H1 (cell line): ENCODE measurements at regions not wholly inside any gene's neighbourhood (a gene's known extent, or its start where the extent isn't known, plus 50 kb on each side); places are given as distances from the start of the nearest gene placed in this dataset.
A peak's percentile ranks its signal among the peaks of the same experiment; 100 is the strongest.

Experiments
- CTCF ChIA-PET: fragments of 300-600 bp; sonication (Branson Sonifier 250); formaldehyde crosslinking; loops from one replicate; lab custom pipeline; 2021; ENCODE audit not compliant: partially characterized antibody; lab: Charles Lee
- POLR2A ChIA-PET: fragments of 300-600 bp; sonication (Branson Sonifier 250); formaldehyde crosslinking; loops from one replicate; lab custom pipeline; 2021; ENCODE audit warnings: inconsistent platforms; ENCODE audit not compliant: partially characterized antibody; lab: Charles Lee
- DNase-seq, 2 experiments: peaks; one replicate each; pipeline versions ENCODE4 v3.0.0 to v3.0.0-alpha.2; 2010 to 2022; ENCODE audit warnings: low spot score in 2 of 2, low read depth in 1 of 2, mixed read lengths in 1 of 2
- FAIRE-seq: peaks from 2 replicates; lab custom pipeline; 2011; peaks lifted over from hg19 to GRCh38; lab: Jason Lieb, UNC
- H2AFZ ChIP-seq: 2 replicates; pipeline ENCODE4 v1.8.1; 2012; ENCODE audit warnings: low read length, inconsistent platforms
- H2AK5ac ChIP-seq: 2 replicates; pipeline ENCODE4 v1.6.1; 2013; ENCODE audit warnings: low read depth, low read length
- H2BK120ac ChIP-seq: replicated peaks from 2 replicates; pipeline ENCODE3; 2013; ENCODE audit warnings: low read depth, low read length, inconsistent platforms
- H2BK12ac ChIP-seq: 2 replicates; pipeline ENCODE4 v1.6.1; 2013; ENCODE audit warnings: low read depth, low read length
- H2BK15ac ChIP-seq: 2 replicates; pipeline ENCODE4 v1.6.1; 2013; ENCODE audit warnings: low read length
- H2BK20ac ChIP-seq: 2 replicates; pipeline ENCODE4 v1.6.1; 2013; ENCODE audit warnings: low read length
- H2BK5ac ChIP-seq: 2 replicates; pipeline ENCODE4 v1.6.1; 2013; ENCODE audit warnings: low read depth, low read length
- H3K14ac ChIP-seq: 2 replicates; pipeline ENCODE4 v1.6.1; 2013; ENCODE audit warnings: inconsistent platforms; ENCODE audit not compliant: insufficient read length
- H3K18ac ChIP-seq: 2 replicates; pipeline ENCODE4 v1.6.1; 2013; ENCODE audit warnings: low read length; ENCODE audit errors: extremely low read depth
- H3K23ac ChIP-seq: 2 replicates; pipeline ENCODE4 v1.6.1; 2013; ENCODE audit warnings: inconsistent platforms; ENCODE audit not compliant: insufficient read length
- H3K23me2 ChIP-seq: 2 replicates; pipeline ENCODE4 v1.6.1; 2013; ENCODE audit warnings: low read depth, low read length
- H3K27ac ChIP-seq: 2 replicates; pipeline ENCODE4 v1.6.1; 2011; ENCODE audit warnings: low read depth, low read length, inconsistent platforms
- H3K27me3 ChIP-seq, 4 experiments: replicated peaks in 1 of 4; 1 replicate in 1 of 4; 2 replicates in 3 of 4; pipeline versions ENCODE4 v1.6.1 to v1.8.1; 2011 to 2013; ENCODE audit warnings: low read length in 3 of 4, mild to moderate bottlenecking in 3 of 4, inconsistent platforms in 2 of 4, mixed read lengths in 2 of 4, moderate library complexity in 1 of 4; ENCODE audit not compliant: control insufficient read depth in 3 of 4, insufficient read depth in 3 of 4; ENCODE audit errors: extremely low read depth in 1 of 4
- H3K36me3 ChIP-seq, 4 experiments: 2 replicates each; pipeline versions ENCODE4 v1.6.1 to v1.8.1; 2011 to 2013; ENCODE audit warnings: mild to moderate bottlenecking in 4 of 4, low read length in 3 of 4, moderate library complexity in 2 of 4, control low read depth in 1 of 4, inconsistent platforms in 1 of 4; ENCODE audit not compliant: insufficient read depth in 4 of 4, control insufficient read depth in 2 of 4
- H3K4ac ChIP-seq: replicated peaks from 2 replicates; pipeline ENCODE3; 2013; ENCODE audit warnings: low read length, low read depth, mixed read lengths, inconsistent platforms; ENCODE audit not compliant: insufficient read length
- H3K4me1 ChIP-seq, 4 experiments: replicated peaks in 1 of 4; 1 replicate in 1 of 4; 2 replicates in 3 of 4; pipeline versions ENCODE4 v1.6.1 to v1.8.1; 2011 to 2013; ENCODE audit warnings: low read length in 3 of 4, inconsistent platforms in 2 of 4, mixed read lengths in 1 of 4; ENCODE audit not compliant: insufficient read depth in 4 of 4, control insufficient read depth in 3 of 4
- H3K4me2 ChIP-seq, 2 experiments: 2 replicates each; pipeline versions ENCODE4 v1.6.1 to v1.8.1; 2011 to 2013; ENCODE audit warnings: low read depth in 2 of 2, low read length in 2 of 2, control low read depth in 1 of 2, inconsistent platforms in 1 of 2, mild to moderate bottlenecking in 1 of 2; ENCODE audit not compliant: insufficient read depth in 1 of 2
- H3K4me3 ChIP-seq, 4 experiments: fragments of 200-600, 300-600 bp in 1 of 4; sonication (generic), shearing (Covaris generic), sonication (Bioruptor Twin) in 1 of 4; 2 replicates each; pipeline versions ENCODE4 v1.5.1 to v1.8.1; 2011 to 2016; ENCODE audit warnings: low read length in 4 of 4, low read depth in 3 of 4, control low read depth in 2 of 4, inconsistent platforms in 2 of 4, mild to moderate bottlenecking in 2 of 4, mixed read lengths in 1 of 4, moderate library complexity in 1 of 4; ENCODE audit not compliant: insufficient read depth in 2 of 4; ENCODE audit errors: extremely low read depth in 1 of 4
- H3K56ac ChIP-seq: replicated peaks from 2 replicates; pipeline ENCODE3; 2013; ENCODE audit warnings: low read depth, mild to moderate bottlenecking, mixed read lengths, low read length, inconsistent platforms; ENCODE audit not compliant: insufficient read length
- H3K79me1 ChIP-seq: 2 replicates; pipeline ENCODE4 v1.6.1; 2013; ENCODE audit warnings: low read depth, low read length, control low read depth
- H3K79me2 ChIP-seq, 2 experiments: 2 replicates each; pipeline versions ENCODE4 v1.6.1 to v1.8.1; 2012 to 2013; ENCODE audit warnings: low read length in 2 of 2, mild to moderate bottlenecking in 2 of 2, inconsistent platforms in 1 of 2; ENCODE audit not compliant: insufficient read depth in 2 of 2, control insufficient read depth in 1 of 2
- H3K9ac ChIP-seq, 4 experiments: replicated peaks in 1 of 4; 1 replicate in 1 of 4; 2 replicates in 3 of 4; pipeline versions ENCODE4 v1.6.1 to v1.8.1; 2011 to 2013; ENCODE audit warnings: low read depth in 3 of 4, low read length in 3 of 4, control low read depth in 2 of 4, mild to moderate bottlenecking in 2 of 4, moderate library complexity in 2 of 4, inconsistent platforms in 1 of 4; ENCODE audit errors: extremely low read depth in 1 of 4
- H3K9me3 ChIP-seq, 2 experiments: 2 replicates each; pipeline versions ENCODE4 v1.6.1 to v1.8.1; 2012 to 2013; ENCODE audit warnings: mild to moderate bottlenecking in 2 of 2, moderate library complexity in 2 of 2, control low read depth in 1 of 2, inconsistent platforms in 1 of 2, low read depth in 1 of 2, low read length in 1 of 2, mixed read lengths in 1 of 2; ENCODE audit not compliant: insufficient read depth in 2 of 2
- H4K20me1 ChIP-seq, 2 experiments: replicated peaks in 1 of 2; 2 replicates each; pipeline versions ENCODE3 to v1.8.1; 2011 to 2013; ENCODE audit warnings: inconsistent platforms in 2 of 2, low read length in 2 of 2, mild to moderate bottlenecking in 1 of 2; ENCODE audit not compliant: insufficient read depth in 2 of 2, control insufficient read depth in 1 of 2
- H4K5ac ChIP-seq: 2 replicates; pipeline ENCODE4 v1.6.1; 2013; ENCODE audit warnings: low read length, low read depth, mixed read lengths, inconsistent platforms; ENCODE audit not compliant: insufficient read length
- H4K8ac ChIP-seq: 2 replicates; pipeline ENCODE4 v1.8.0; 2013; ENCODE audit warnings: mild to moderate bottlenecking, moderate library complexity, low read length, inconsistent platforms; ENCODE audit not compliant: insufficient read depth; ENCODE audit errors: extremely low read depth
- H4K91ac ChIP-seq: replicated peaks from 2 replicates; pipeline ENCODE3; 2013; ENCODE audit warnings: low read length, mixed read lengths, inconsistent platforms; ENCODE audit not compliant: insufficient read length
- POLR2AphosphoS5 ChIP-seq: IDR thresholded peaks from 2 replicates; pipeline ENCODE4 v1.6.1; 2011; ENCODE audit warnings: low read depth, low read length
- SIN3A ChIP-seq, 2 experiments: IDR thresholded peaks in 1 of 2; conservative IDR thresholded peaks in 1 of 2; 2 replicates each; pipeline ENCODE4 v1.6.1; 2011 to 2012; ENCODE audit warnings: low read length in 2 of 2, improper control_type of control experiment in 1 of 2, low read depth in 1 of 2, mild to moderate bottlenecking in 1 of 2
- SIX5 ChIP-seq: IDR thresholded peaks from 2 replicates; pipeline ENCODE4 v1.6.1; 2011; ENCODE audit warnings: mild to moderate bottlenecking, low read depth, low read length
- SP1 ChIP-seq: IDR thresholded peaks from 2 replicates; pipeline ENCODE4 v1.6.1; 2011; ENCODE audit warnings: low read depth, low read length
- WGBS, 2 experiments: shearing (Covaris generic) in 1 of 2; methylation state at CpG; one replicate each; pipeline versions ENCODE4 v1.1.6 to v1.1.7; 2013 to 2015; ENCODE audit warnings: low lambda C conversion rate in 2 of 2, mixed read lengths in 2 of 2, inconsistent platforms in 1 of 2, low coverage in 1 of 2, missing lambda C conversion rate in 1 of 2; ENCODE audit not compliant: insufficient replicate concordance in 2 of 2, insufficient coverage in 1 of 2, insufficient read length in 1 of 2; ENCODE audit errors: extremely low coverage in 1 of 2, missing lambda C conversion rate in 1 of 2; 5-methylcytosine and 5-hydroxymethylcytosine counted together

- no peaks in the 10 kb centered on the region for H3K79me1 ChIP-seq
- H3K4me1 ChIP-seq = no peaks in the 10 kb centered on the region
- no peaks in the 10 kb centered on the region for H3K79me2 ChIP-seq
- FAIRE-seq = no peak
- 77% methylated on average over 1 of the region's 1 CpG; no CpG with 5 or more reads in 1 of the 2 experiments for WGBS, 2 experiments
- no peak overlapping the region for H3K23ac ChIP-seq
- H3K9ac ChIP-seq = no peak overlapping the region
- H3K56ac ChIP-seq = no peak overlapping the region
- H3K4me3 ChIP-seq = no peak overlapping the region
- no peak overlapping the region for H4K5ac ChIP-seq
- H2BK12ac ChIP-seq = no peak overlapping the region
- TF ChIP-seq SIN3A (conservative IDR thresholded peaks at IDR 0.05 in 1 of 2, IDR thresholded peaks at IDR 0.05 in 1 of 2; ENCODE audit: low read depth in 1 of 2, low read length in 2 of 2) = no peak
- TF ChIP-seq POLR2AphosphoS5 = no peak
- TF ChIP-seq SP1 = no peak
- TF ChIP-seq SIX5 = no peak
- TF ChIP-seq, all 59 proteins: peak for 0
- no peaks in the 10 kb centered on the region for H3K36me3 ChIP-seq
- ChIA-PET POLR2A (no interaction called here), CTCF (no interaction called here)
- no peaks in the 10 kb centered on the region for H3K23me2 ChIP-seq
- no peaks in the 10 kb centered on the region for H3K27me3 ChIP-seq
- H2BK20ac ChIP-seq = no peak overlapping the region
- H2BK5ac ChIP-seq = no peak overlapping the region
- no peak overlapping the region for H4K91ac ChIP-seq
- H3K14ac ChIP-seq = no peak overlapping the region
- H3K18ac ChIP-seq = no peak overlapping the region
- no peak overlapping the region for H2BK15ac ChIP-seq
- no peak overlapping the region for H3K4me2 ChIP-seq
- H3K9me3 ChIP-seq = no peaks in the 10 kb centered on the region
- no peaks in the 10 kb centered on the region for H4K20me1 ChIP-seq
- H4K8ac ChIP-seq = no peak overlapping the region
- 0 out of 2 replicates have a peak overlapping the region, but pooled peaks have one; percentile 6 for H2AFZ ChIP-seq
- no peak for DNase-seq
- no peak overlapping the region for H3K27ac ChIP-seq
- no peak overlapping the region for H2AK5ac ChIP-seq
- no peak overlapping the region for H3K4ac ChIP-seq
- H2BK120ac ChIP-seq = no peak overlapping the region
Observed at GRCh38 chr18:22670914-22671313, 253.2 kb upstream of the CTAGE1 start.
